ENCODE measurements at regions not wholly inside any gene's neighbourhood (a gene's known extent, or its start where the extent isn't known, plus 50 kb on each side); places are given as distances from the start of the nearest gene placed in this dataset.

GRCh38 chr2:7237466-7237865 lies 320.3 kb downstream of the RNF144A start:
- DNase-seq, result no peak
- H3K4me3 ChIP-seq, result no peak overlapping the region
- intact Hi-C loops (cut with DNase I; ENCODE audit: low total_unique reads) (no loop called here), in situ Hi-C loops (cut with MboI; ENCODE audit: low pct_ligation_motif_present in 1 of 4, low pct_unique_long_range_greater_than_20kb in 1 of 4, low sequenced_read_pairs in 3 of 4) (no loop called here)
- H3K36me3 ChIP-seq, result no peaks in the 10 kb centered on the region
- TF ChIP-seq POLR2AphosphoS5 (IDR thresholded peaks at IDR 0.05) (no peak), EP300 (IDR thresholded peaks at IDR 0.05; ENCODE audit: low read depth) (no peak)
- H3K9me3 ChIP-seq, result no peaks in the 10 kb centered on the region
- H3K27ac ChIP-seq, result no peak overlapping the region
- 93 to 94% methylated on average over 12 to 13 of the region's 13 CpGs for WGBS, 2 donors (ENCODE audit: low coverage in 1 of 2)
- H3K27me3 ChIP-seq, result no peaks in the 10 kb centered on the region
- no peaks in the 10 kb centered on the region for H3K4me1 ChIP-seq

DNA sequence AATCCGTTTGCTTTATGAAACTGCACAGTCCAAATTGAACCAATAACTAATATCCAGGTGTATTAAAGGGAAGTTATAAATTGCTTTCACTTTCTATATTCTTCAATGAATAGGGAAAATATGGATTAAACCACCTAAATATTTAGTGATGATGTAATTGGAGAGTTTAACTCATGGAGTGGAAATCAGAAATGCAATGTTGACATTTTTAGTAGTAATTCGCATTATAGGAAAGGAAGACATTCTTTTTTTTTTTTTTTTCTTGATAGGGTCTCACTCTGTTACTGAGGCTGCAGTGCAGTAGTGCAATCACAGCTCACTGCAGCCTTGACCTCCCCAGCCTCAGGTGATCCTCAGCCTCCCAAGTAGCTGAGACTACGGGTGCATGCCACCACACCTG lies 321.9 kb downstream of the RNF144A start:
- H3K4me3 ChIP-seq, result no peak overlapping the region
- no peaks in the 10 kb centered on the region for H3K9me3 ChIP-seq
- no peaks in the 10 kb centered on the region for H3K27me3 ChIP-seq
- intact Hi-C loops (cut with DNase I; ENCODE audit: low total_unique reads), result no loop called here
- no peak for TF ChIP-seq POLR2A (IDR thresholded peaks at IDR 0.05)
- no peak for TF ChIP-seq POLR2AphosphoS5 (IDR thresholded peaks at IDR 0.05)
- no peak for TF ChIP-seq EP300 (IDR thresholded peaks at IDR 0.05; ENCODE audit: low read depth)
- no peak for TF ChIP-seq CTCF (IDR thresholded peaks at IDR 0.05)
- H3K36me3 ChIP-seq, result no peaks in the 10 kb centered on the region
- 67 to 73% methylated on average over 3 of the region's 3 CpGs for WGBS, 2 donors (ENCODE audit: low coverage in 1 of 2)
- in situ Hi-C loops (cut with MboI; ENCODE audit: low pct_ligation_motif_present in 1 of 4, low pct_unique_long_range_greater_than_20kb in 1 of 4, low sequenced_read_pairs in 3 of 4), result no loop called here
- H3K4me1 ChIP-seq, result no peaks in the 10 kb centered on the region
- DNase-seq, result no peak
- H3K27ac ChIP-seq, result no peak overlapping the region

GRCh38 chr2:7241041-7241745 lies 324.0 kb downstream of the RNF144A start:
- 81 to 88% methylated on average over 4 of the region's 4 CpGs for WGBS, 2 donors (ENCODE audit: low coverage in 1 of 2)
- intact Hi-C loops (cut with DNase I; ENCODE audit: low total_unique reads), result no loop called here

DNA sequence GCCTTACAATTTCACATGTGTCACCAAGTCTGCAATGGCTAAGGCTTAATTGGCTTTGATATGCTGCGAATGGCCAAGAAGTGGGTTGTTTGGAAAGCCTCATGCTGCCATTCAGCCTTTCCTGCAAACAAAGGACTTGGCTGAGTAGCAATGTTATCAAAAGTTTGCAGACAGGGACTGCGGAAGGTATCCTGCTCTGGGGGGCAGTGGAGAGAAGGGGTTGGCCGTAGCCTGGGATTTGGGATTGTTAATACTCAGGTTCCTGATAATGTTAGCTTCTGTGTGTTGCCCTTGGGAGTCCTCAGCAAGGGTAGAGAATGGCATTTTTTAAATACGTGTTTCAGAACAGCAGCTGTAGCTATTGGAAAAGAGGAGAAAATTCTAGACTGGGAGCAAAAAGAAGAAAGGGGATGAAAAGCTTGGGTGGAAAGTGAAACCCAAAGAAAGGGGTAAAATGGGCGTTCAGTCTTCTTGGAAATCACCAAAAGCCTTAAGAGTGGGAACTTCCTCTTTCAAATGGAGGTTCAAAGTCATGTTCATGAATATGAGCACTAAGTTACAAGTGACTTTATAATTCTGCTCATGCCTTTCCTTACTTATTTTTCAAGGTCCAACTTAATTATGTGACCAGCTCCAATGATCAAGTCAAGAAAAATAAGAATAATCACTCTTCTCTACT lies 325.1 kb downstream of the RNF144A start:
- in situ Hi-C loops (cut with MboI; ENCODE audit: low pct_ligation_motif_present in 1 of 4, low pct_unique_long_range_greater_than_20kb in 1 of 4, low sequenced_read_pairs in 3 of 4), result no loop called here
- Histone ChIP-seq H3K27ac (no peak overlapping the region), H3K4me3 (no peak overlapping the region), H3K36me3 (no peaks in the 10 kb centered on the region), H3K4me1 (no peaks in the 10 kb centered on the region), H3K27me3 (no peaks in the 10 kb centered on the region), H3K9me3 (no peaks in the 10 kb centered on the region)
- intact Hi-C loops (cut with DNase I; ENCODE audit: low total_unique reads), result no loop called here
- TF ChIP-seq CTCF (IDR thresholded peaks at IDR 0.05) (no peak), POLR2AphosphoS5 (IDR thresholded peaks at IDR 0.05) (no peak)
- 75% methylated on average over 5 of the region's 5 CpGs; no CpG with 5 or more reads in 1 of the 2 donors for WGBS, 2 donors (ENCODE audit: low coverage in 1 of 2)
- DNase-seq, result no peak

More at GRCh38 chr2:7241041-7241745, 324.0 kb downstream of the RNF144A start:
- Histone ChIP-seq H3K36me3 (no peaks in the 10 kb centered on the region), H3K27me3 (no peaks in the 10 kb centered on the region), H3K27ac (no peak overlapping the region), H3K4me3 (no peak overlapping the region), H3K9me3 (no peaks in the 10 kb centered on the region), H3K4me1 (no peaks in the 10 kb centered on the region)
- TF ChIP-seq POLR2AphosphoS5 (IDR thresholded peaks at IDR 0.05) (no peak), CTCF (IDR thresholded peaks at IDR 0.05) (no peak), EP300 (IDR thresholded peaks at IDR 0.05; ENCODE audit: low read depth) (no peak), POLR2A (IDR thresholded peaks at IDR 0.05) (no peak)
- no peak for DNase-seq
- in situ Hi-C loops (cut with MboI; ENCODE audit: low pct_ligation_motif_present in 1 of 4, low pct_unique_long_range_greater_than_20kb in 1 of 4, low sequenced_read_pairs in 3 of 4), result no loop called here
